GM13976 (cell line): ENCODE measurements at regions not wholly inside any gene's neighbourhood (a gene's known extent, or its start where the extent isn't known, plus 50 kb on each side); places are given as distances from the start of the nearest gene placed in this dataset.

ENCODE experiments used
- DNase-seq: peaks from one replicate; pipeline ENCODE4 v3.0.0; 2012; ENCODE audit warnings: low spot score
- CTCF ChIP-seq: IDR thresholded peaks from 2 replicates; pipeline ENCODE4 v1.5.1; 2012; ENCODE audit warnings: borderline replicate concordance, mild to moderate bottlenecking; ENCODE audit not compliant: insufficient read depth; ENCODE audit errors: extremely low read depth, missing control alignments, control extremely low read depth
- in situ Hi-C: fragments of 300-500 bp; cut with MboI; formaldehyde crosslinking; loops from one replicate; pipeline ENCODE4 v1.12.0; 2022; ENCODE audit warnings: low sequenced_read_pairs, mixed read lengths, inconsistent platforms; ENCODE audit not compliant: unreplicated experiment

- DNase-seq = no peak
- no peak for TF ChIP-seq CTCF
- in situ Hi-C loops = no loop called here
Observed at GRCh38 chr5:147045290-147045689, 166.7 kb upstream of the PPP2R2B start.

- no peak for TF ChIP-seq CTCF
- in situ Hi-C loops = no loop called here
- no peak for DNase-seq
Observed at GRCh38 chr5:147046281-147046680, 167.7 kb upstream of the PPP2R2B start.

GRCh38 chr5:147046894-147047293, 168.3 kb upstream of the PPP2R2B start:
- in situ Hi-C loops = no loop called here
- no peak for TF ChIP-seq CTCF
- no peak for DNase-seq

GRCh38 chr5:147049764-147050163, 171.2 kb upstream of the PPP2R2B start:
- no peak for DNase-seq
- in situ Hi-C loops = no loop called here
- TF ChIP-seq CTCF = no peak

DNA sequence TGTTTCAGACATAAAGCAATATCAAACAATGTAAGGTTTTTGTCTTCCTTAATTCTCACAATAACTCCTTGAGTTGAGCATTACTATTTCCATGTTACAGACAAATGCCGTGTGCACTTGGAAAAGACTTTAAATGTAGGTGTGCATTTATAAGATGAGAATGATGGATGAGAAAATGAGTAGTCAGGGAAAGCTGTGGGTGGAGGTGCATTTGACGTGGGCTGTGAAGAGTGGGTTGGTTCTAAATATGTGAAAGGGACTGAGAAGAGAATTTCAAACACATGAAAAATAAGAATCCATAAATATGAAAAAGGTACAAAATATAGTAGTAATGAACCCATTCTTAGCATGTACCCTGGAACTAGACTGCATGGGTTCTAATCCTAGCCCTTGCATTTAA, 171.6 kb upstream of the PPP2R2B start:
- in situ Hi-C loops = no loop called here
- DNase-seq = no peak
- TF ChIP-seq CTCF = no peak

DNA sequence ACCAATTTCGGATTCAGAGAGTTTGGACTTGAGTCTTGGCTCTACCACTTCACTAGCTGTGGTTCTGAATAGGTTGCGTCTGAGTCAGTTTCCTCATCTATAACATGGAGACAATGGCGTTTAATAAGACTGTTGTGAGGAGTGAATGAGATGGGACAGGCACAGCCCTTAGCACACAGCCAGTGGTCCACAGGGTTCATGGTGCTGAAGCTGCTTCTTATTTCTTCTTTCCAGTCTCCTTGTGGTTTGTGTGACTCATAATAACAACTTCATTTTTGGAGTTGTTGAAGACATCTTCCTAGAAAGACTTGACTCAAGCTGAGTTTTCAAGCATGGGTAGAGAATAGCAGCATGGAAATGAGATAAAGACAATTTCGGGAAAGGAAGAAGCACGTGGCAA, 172.6 kb upstream of the PPP2R2B start:
- no peak for DNase-seq
- in situ Hi-C loops = no loop called here
- no peak for TF ChIP-seq CTCF

GRCh38 chr5:147052519-147052918, 174.0 kb upstream of the PPP2R2B start:
- in situ Hi-C loops = no loop called here
- TF ChIP-seq CTCF = no peak
- no peak for DNase-seq
